Coronary artery (tissue), 2 donors: ENCODE measurements at regions not wholly inside any gene's neighbourhood (a gene's known extent, or its start where the extent isn't known, plus 50 kb on each side); places are given as distances from the start of the nearest gene placed in this dataset.

Experiments
- DNase-seq: peaks from one replicate; pipeline ENCODE4 v3.0.0-alpha.2; 2017; ENCODE audit warnings: low spot score
- H3K27ac ChIP-seq, 2 donors: fragments of 200-600 bp; sonication (generic); one replicate each; pipeline ENCODE4 v1.5.1; 2016 to 2019
- H3K4me3 ChIP-seq: fragments of 200-600 bp; sonication (generic); 2 replicates; pipeline ENCODE4 v1.5.1; 2016; ENCODE audit warnings: mild to moderate bottlenecking, moderate library complexity
- CTCF ChIP-seq: fragments of 200-600 bp; sonication (generic); IDR thresholded peaks from one replicate; pipeline ENCODE4 v1.5.1; 2019; ENCODE audit warnings: antibody characterized with exemption

- no peak overlapping the region for H3K27ac ChIP-seq
- peak; percentile 58 for TF ChIP-seq CTCF
- no peak for DNase-seq
These were observed 487.2 kb upstream of the GCFC2 start for GRCh38 chr2:76197842-76198448.

GRCh38 chr2:76197428-76197827 is 486.7 kb upstream of the GCFC2 start:
- Histone ChIP-seq H3K4me3 (no peak overlapping the region), H3K27ac (no peak overlapping the region)
- DNase-seq: no peak
- TF ChIP-seq CTCF: no peak

More at GRCh38 chr2:76197842-76198448, 487.2 kb upstream of the GCFC2 start:
- no peak overlapping the region for H3K4me3 ChIP-seq

- Histone ChIP-seq H3K27ac (no peak overlapping the region), H3K4me3 (no peak overlapping the region)
- TF ChIP-seq CTCF: no peak
- DNase-seq: no peak
These were observed 483.5 kb upstream of the GCFC2 start for GRCh38 chr2:76194031-76194775.

- Histone ChIP-seq H3K4me3 (no peak overlapping the region), H3K27ac (no peak overlapping the region)
- TF ChIP-seq CTCF: no peak
- DNase-seq: no peak
These were observed 482.4 kb upstream of the GCFC2 start for GRCh38 chr2:76193089-76193488.

- Histone ChIP-seq H3K4me3 (no peak overlapping the region), H3K27ac (no peak overlapping the region)
- no peak for TF ChIP-seq CTCF
- no peak for DNase-seq
These were observed 477.8 kb upstream of the GCFC2 start for GRCh38 chr2:76188334-76189008.

GRCh38 chr2:76187415-76187814 is 476.7 kb upstream of the GCFC2 start:
- H3K27ac ChIP-seq: no peak overlapping the region
- TF ChIP-seq CTCF: no peak
- no peak overlapping the region for H3K4me3 ChIP-seq
- DNase-seq: no peak
